RCC 7860 (cell line): ENCODE measurements at regions not wholly inside any gene's neighbourhood (a gene's known extent, or its start where the extent isn't known, plus 50 kb on each side); places are given as distances from the start of the nearest gene placed in this dataset.

ENCODE experiments used
- DNase-seq: peaks from one replicate; pipeline ENCODE4 v3.0.0-alpha.2; 2015; ENCODE audit warnings: low spot score
- FAIRE-seq: peaks from 2 replicates; lab custom pipeline; 2012; peaks lifted over from hg19 to GRCh38; lab: Jason Lieb, UNC

GRCh38 chr18:5091741-5092140 lies 105.3 kb downstream of the AKAIN1 start:
- FAIRE-seq, result no peak

GRCh38 chr18:5075297-5075696 lies 121.8 kb downstream of the AKAIN1 start:
- DNase-seq (no peak), FAIRE-seq (no peak)

More at GRCh38 chr18:5091741-5092140, 105.3 kb downstream of the AKAIN1 start:
- no peak for DNase-seq

DNA sequence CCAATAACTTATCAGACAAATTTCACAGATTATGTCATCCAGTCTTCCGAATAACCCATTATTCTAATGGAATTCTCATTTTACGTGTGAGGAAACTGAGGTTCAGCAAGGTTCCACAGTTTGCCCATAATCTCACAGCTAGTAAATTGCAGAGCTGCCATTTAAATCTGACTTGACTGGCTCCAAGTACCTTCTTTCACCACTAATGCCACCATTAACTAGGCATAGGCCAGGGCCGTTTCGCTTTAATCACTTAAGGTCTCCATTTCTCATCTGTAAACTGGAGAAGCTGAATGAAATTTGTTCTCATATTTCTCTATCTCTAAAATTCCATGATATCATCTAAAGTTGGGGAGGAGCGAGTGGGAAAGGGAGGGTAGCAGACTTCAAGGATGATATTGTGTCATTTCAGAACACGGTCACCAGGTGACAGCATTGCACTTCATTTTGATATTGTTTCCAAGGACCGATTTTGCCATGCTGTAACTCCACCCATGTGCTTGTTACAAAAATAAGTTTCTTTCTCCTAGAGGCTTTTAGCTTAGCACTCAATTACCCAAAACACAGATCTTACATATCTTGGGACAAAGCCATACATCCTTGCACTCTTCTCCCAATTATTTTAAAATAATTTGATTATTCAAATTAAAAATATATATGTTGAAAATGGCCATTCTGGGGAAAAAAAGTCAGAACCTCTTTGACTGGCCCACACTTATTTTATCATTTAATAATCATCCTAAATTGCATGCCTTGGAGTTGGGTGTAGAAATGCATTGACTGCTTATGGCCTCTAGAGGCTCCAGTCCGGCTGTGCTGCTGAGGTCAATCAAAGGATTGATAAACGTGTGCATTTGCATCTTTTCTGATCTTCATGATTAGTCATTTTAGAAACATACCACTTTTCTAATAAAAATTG lies 123.8 kb downstream of the AKAIN1 start:
- peak; percentile 12 for DNase-seq
- FAIRE-seq, result no peak

DNA sequence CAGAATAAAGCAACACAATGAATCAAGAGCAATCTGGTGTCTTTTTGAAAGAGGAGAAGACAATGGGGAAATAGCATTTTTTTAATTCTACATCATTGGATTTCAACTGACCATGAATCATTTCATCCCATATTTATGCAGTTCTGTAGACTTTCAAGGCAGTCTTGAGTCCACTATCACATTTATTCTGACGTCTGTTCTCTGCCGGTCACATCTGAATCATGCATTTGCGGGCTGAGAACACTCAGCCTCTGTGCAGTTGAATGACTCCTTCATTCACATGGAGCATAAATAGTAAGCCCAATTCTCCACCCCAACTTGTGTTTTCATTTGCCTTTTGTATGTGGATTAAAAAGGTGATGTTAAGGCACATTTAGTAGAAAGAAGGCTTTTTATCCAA lies 128.2 kb downstream of the AKAIN1 start:
- FAIRE-seq (no peak), DNase-seq (no peak)

- no peak for DNase-seq
Observed at GRCh38 chr18:5066380-5066977, 130.6 kb downstream of the AKAIN1 start.

DNA sequence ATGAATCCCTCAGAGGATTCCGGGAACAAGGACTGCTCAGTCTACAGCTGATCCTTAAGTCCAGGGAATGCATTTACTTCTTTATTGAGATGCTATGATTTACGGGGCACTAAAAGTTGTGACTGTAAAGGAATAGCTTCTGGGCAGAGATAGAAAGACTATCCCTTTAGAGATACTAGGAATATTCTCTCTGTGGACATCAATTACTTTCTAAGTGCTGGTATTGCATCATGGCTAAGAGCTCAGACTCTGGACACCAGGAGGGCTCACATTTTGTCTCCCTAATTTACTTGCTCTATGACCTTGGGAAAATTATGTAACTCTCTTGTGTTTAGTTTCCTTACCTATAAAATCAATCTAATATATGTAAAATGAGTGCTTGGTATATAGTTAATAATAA lies 131.4 kb downstream of the AKAIN1 start:
- DNase-seq (no peak), FAIRE-seq (no peak)

More at GRCh38 chr18:5066380-5066977, 130.6 kb downstream of the AKAIN1 start:
- no peak for FAIRE-seq

DNA sequence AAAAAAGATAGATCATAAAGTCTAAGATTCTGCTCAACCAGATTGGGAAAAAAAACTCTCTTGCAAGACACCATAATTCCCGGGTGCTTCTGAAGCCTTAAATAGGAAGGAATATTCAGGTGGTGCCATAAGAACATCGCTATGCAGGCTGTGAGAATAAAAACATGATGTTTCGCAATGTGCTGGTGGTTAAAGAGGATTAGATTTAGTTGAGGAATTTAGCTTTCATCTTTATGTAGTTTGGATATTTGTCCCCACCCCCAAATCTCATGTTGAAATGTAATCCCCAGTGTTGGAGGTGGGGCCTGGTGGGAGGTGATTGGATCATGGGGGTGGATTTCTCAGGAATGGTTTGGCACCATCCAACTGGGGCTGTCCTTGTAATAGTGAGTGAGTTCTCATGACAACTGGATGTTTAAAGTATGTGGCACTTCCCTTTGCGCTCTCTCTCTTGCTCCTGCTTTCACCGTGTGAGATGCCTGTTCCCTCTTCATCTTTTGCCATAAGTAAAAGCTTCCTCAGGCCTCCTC lies 132.2 kb downstream of the AKAIN1 start:
- FAIRE-seq, result no peak

GRCh38 chr18:5061785-5062184 lies 135.3 kb downstream of the AKAIN1 start:
- no peak for DNase-seq
- FAIRE-seq, result no peak

More for the DNA sequence above, 132.2 kb downstream of the AKAIN1 start:
- DNase-seq, result no peak

- DNase-seq (no peak), FAIRE-seq (no peak)
Observed at GRCh38 chr18:5060543-5060942, 136.5 kb downstream of the AKAIN1 start.

- no peak for FAIRE-seq
Observed at GRCh38 chr18:5059696-5060032, 137.4 kb downstream of the AKAIN1 start.

GRCh38 chr18:5058768-5059695 lies 138.0 kb downstream of the AKAIN1 start:
- no peak for FAIRE-seq
- DNase-seq, result no peak

More at GRCh38 chr18:5059696-5060032, 137.4 kb downstream of the AKAIN1 start:
- no peak for DNase-seq

GRCh38 chr18:5057386-5058348 lies 139.4 kb downstream of the AKAIN1 start:
- DNase-seq (peak; percentile 19), FAIRE-seq (no peak)

DNA sequence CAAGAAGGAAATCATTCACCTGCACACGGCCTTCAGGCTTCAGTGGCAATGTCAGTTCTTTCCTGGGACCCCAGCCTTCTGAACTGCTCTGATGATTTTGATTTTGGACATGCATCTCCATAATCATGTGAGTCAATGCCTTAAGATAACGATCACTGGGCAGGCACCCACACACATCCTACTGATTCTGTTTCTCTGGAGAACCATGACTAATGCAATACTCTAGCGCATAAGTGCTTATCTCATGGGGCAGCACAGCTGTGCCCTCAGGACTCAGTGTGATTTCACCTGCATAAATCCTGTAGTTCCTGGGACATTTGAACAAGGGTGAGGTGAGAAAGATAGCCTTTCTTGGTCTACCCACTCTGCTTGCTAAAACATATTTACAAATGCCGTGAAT lies 144.6 kb downstream of the AKAIN1 start:
- DNase-seq, result no peak
- FAIRE-seq, result no peak

DNA sequence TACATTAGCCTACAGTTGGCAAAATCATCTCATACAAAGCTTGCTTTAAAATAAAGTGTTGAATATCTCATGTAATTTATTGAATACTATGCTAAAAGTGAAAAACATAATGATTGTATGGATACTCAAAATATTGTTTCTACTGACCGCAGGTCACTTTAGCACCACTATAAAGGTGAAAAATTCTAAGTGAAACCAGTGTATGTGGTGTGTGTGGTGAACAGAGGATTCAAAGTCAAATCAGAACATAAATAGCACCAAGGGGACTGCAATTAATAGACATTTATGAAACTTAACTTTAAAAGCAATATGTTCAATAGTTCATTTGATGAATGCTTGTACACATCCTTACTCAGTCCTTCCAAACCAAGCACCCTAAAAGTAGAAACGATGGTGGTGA lies 145.8 kb downstream of the AKAIN1 start:
- no peak for DNase-seq
- no peak for FAIRE-seq

- no peak for FAIRE-seq
- DNase-seq, result no peak
Observed at GRCh38 chr18:5049124-5049523, 147.9 kb downstream of the AKAIN1 start.

- DNase-seq, result no peak
- FAIRE-seq, result no peak
Observed at GRCh38 chr18:5040476-5040875, 156.6 kb downstream of the AKAIN1 start.

DNA sequence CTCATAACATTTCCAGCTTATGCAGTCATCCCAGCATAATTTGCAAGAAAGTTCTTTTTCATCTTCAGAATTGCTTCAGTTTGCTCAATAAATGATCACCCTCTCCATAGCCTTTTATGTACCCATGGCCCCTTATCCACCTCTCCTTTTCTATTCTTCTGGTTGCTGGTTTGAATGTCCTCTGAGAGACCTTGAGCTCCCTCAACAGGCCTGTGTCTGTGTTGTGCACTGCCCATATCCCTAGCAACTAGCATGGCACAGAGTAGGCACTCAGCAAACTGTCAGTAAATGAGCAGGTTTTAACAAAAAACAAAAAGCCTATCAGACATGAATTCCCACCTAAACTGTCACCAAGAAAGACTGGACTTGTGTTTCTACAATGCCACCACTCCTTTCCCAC lies 160.5 kb downstream of the AKAIN1 start:
- no peak for FAIRE-seq
- no peak for DNase-seq

DNA sequence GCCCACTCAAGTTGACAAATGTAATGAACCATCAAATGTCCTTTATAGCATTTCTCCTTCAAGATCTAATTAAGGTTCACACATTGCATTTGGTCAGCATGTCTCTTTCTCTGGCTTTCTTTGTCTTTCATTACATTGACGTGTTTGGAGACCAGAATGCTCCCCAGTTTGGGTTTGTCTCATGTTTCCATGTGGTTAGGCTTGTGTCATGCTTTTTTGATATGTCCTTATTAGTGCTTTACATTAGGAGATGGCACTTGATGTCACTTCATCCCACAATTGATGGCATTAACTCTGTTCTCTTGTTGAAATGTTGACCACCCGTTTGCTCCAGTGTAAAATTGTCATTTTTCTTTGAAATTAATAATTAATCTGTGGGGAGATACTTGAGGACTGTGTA lies 165.8 kb downstream of the AKAIN1 start:
- DNase-seq, result no peak
- no peak for FAIRE-seq

DNA sequence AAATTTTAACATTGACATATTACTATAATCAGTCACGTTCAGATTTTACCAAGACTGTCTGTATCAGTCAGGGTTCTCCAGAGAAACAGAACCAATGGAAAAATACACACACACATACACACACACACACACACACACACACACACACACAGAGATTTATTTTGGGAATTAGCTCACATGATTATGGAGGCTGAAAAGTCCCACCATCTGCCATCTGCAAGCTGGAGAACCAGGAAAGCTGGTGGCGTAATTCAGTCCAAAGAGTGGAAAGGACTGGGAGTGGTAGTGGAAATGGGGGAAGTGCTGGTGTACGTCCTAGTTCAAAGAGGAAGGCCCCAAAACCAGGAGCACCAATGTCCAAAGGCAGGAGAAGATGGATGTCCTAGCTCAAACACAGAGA lies 166.4 kb downstream of the AKAIN1 start:
- FAIRE-seq (no peak), DNase-seq (no peak)

DNA sequence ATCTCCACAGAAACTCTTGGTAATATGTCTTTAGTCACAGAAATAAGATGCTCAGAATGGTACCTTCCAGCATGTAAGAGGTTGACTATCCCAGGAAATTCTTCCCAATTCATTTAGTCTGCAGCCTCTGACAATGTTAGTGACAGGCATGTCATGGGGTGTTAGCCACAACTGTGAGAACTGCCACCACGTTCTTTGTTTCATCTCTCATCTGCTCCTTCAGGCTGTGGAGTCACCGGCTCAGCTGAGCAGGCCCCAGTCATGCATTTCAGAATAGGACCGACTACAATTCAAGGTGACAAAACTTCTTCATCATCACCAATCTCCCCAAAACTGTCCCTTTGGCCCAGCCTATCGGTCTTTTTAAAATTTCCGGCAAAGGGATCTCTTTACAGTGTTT lies 167.5 kb downstream of the AKAIN1 start:
- FAIRE-seq (no peak), DNase-seq (no peak)
